Colonic mucosa (tissue), 4 donors: ENCODE measurements at regions not wholly inside any gene's neighbourhood (a gene's known extent, or its start where the extent isn't known, plus 50 kb on each side); places are given as distances from the start of the nearest gene placed in this dataset.
"Not testable (repeated sequence)": the region's sequence is repeated elsewhere in the genome, so short reads cannot be mapped to it uniquely, and the experiment has no call there.

ENCODE experiments used
- DNase-seq: peaks from one replicate; pipeline ENCODE4 v3.0.0-alpha.2; 2020
- H3K27ac ChIP-seq: fragments of 200-600 bp; one replicate; pipeline ENCODE4 v1.8.0; 2021
- H3K27me3 ChIP-seq: fragments of 200-600 bp; one replicate; pipeline ENCODE4 v1.8.0; 2021
- H3K36me3 ChIP-seq: fragments of 200-600 bp; one replicate; pipeline ENCODE4 v1.8.0; 2021
- H3K4me1 ChIP-seq: fragments of 200-600 bp; one replicate; pipeline ENCODE4 v1.8.0; 2021; ENCODE audit warnings: mild to moderate bottlenecking
- H3K4me3 ChIP-seq: fragments of 200-600 bp; one replicate; pipeline ENCODE4 v1.8.0; 2021
- H3K9ac ChIP-seq, 2 donors: one replicate each; pipeline ENCODE4 v1.7.0; 2013; ENCODE audit warnings: control low read depth in 2 of 2, low read depth in 2 of 2, low read length in 2 of 2
- H3K9me3 ChIP-seq: fragments of 200-600 bp; one replicate; pipeline ENCODE4 v1.8.0; 2021
- intact Hi-C: fragments of 100-400 bp; cut with DNase I; formaldehyde crosslinking; loops from one replicate; pipeline ENCODE4 v1.14.1; 2022
- TF ChIP-seq, protein P1 (sequence below): fragments of 200-600 bp; IDR thresholded peaks from one replicate; pipeline ENCODE4 v1.8.0; 2022; ENCODE audit warnings: antibody characterized with exemption, mild to moderate bottlenecking
- donor health status: healthy.
- donor health status: DM: no; HTN: no; CAD: no.
- donor health status: DM: no; HTN: no; CAD: no.

DNA sequence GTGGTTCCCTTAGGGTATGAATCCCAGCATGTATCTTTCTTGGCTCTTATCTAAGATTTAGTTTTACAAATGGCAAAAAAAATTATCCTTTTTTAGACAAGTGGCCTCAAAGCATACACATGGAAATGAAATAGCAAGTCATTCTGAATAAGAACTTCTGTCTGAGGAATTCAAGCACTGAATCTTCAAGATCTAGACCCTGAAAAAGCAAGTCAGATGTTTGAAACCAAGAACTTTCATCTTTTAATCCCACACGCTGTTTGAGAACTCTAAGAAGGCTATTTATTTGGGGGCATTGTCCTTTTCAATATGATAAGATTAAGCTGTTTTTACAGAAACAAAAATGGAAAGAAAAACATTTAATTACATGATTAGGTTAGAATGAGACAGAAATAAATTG is 549.2 kb upstream of the CYLC2 start:
- no peak for DNase-seq
- H3K4me1 ChIP-seq, result no peaks in the 10 kb centered on the region
- H3K27ac ChIP-seq, result no peak overlapping the region
- H3K9me3 ChIP-seq, result no peaks in the 10 kb centered on the region
- no peak overlapping the region for H3K4me3 ChIP-seq
- no peaks in the 10 kb centered on the region for H3K27me3 ChIP-seq
- intact Hi-C loops, result no loop called here
- H3K9ac ChIP-seq, result no peak overlapping the region
- TF ChIP-seq, protein P1, sequence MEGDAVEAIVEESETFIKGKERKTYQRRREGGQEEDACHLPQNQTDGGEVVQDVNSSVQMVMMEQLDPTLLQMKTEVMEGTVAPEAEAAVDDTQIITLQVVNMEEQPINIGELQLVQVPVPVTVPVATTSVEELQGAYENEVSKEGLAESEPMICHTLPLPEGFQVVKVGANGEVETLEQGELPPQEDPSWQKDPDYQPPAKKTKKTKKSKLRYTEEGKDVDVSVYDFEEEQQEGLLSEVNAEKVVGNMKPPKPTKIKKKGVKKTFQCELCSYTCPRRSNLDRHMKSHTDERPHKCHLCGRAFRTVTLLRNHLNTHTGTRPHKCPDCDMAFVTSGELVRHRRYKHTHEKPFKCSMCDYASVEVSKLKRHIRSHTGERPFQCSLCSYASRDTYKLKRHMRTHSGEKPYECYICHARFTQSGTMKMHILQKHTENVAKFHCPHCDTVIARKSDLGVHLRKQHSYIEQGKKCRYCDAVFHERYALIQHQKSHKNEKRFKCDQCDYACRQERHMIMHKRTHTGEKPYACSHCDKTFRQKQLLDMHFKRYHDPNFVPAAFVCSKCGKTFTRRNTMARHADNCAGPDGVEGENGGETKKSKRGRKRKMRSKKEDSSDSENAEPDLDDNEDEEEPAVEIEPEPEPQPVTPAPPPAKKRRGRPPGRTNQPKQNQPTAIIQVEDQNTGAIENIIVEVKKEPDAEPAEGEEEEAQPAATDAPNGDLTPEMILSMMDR, result no peak
- H3K36me3 ChIP-seq, result no peaks in the 10 kb centered on the region

DNA sequence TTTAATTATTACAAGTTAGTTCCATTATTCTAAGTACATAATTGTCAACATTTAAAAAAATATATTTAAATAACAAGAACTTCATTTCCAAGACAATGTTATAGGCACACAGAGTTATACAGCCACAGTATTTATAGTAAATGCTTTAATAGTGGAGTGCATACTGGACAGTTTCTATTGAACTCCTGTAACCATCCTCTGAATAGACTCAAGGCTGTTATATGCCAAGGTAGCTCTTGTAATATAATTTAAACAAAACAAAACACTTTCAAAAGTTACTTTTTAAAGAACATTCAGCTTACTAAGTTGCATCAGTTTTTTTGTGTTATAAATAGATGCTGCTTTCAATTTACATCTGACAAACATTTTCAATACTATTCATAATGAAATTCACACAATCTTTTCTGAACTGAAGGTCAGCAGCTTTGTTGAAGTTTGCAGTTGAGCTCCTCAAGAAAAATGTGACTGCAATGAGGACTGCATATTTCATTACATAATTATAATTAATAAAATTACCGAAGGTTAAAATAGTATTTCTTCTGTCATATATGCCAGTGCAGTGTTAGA is 549.9 kb upstream of the CYLC2 start:
- intact Hi-C loops, result no loop called here
- H3K27me3 ChIP-seq, result no peaks in the 10 kb centered on the region
- H3K4me1 ChIP-seq, result no peaks in the 10 kb centered on the region
- H3K27ac ChIP-seq, result no peak overlapping the region
- no peak overlapping the region for H3K4me3 ChIP-seq
- H3K9ac ChIP-seq, result no peak overlapping the region
- no peak for DNase-seq
- TF ChIP-seq, protein P1, result no peak
- no peaks in the 10 kb centered on the region for H3K36me3 ChIP-seq
- no peaks in the 10 kb centered on the region for H3K9me3 ChIP-seq

DNA sequence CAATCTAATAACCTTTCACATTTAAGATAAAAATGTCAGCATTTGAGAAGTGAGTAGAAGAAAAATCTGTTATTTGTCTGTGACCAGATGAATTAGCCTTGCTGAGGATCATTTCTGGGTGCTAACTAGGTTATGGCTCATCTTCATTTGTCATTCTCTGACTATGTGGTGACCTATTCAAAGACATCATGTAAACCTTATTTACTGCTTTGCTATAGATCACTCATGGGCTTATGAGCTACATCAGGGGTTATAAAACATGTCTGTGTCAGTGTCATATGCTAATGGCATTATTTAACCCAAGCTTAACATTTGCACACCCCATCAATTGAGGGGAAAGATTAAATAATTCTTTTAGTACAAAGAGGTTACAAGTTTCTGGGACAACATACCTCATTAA is 555.5 kb upstream of the CYLC2 start:
- intact Hi-C loops, result no loop called here
- H3K36me3 ChIP-seq, result no peaks in the 10 kb centered on the region
- H3K27me3 ChIP-seq, result no peaks in the 10 kb centered on the region
- H3K27ac ChIP-seq, result no peak overlapping the region
- no peak for DNase-seq
- H3K9ac ChIP-seq, result no peak overlapping the region
- H3K4me1 ChIP-seq, result no peaks in the 10 kb centered on the region
- TF ChIP-seq, protein P1, result no peak
- no peak overlapping the region for H3K4me3 ChIP-seq
- H3K9me3 ChIP-seq, result no peaks in the 10 kb centered on the region

DNA sequence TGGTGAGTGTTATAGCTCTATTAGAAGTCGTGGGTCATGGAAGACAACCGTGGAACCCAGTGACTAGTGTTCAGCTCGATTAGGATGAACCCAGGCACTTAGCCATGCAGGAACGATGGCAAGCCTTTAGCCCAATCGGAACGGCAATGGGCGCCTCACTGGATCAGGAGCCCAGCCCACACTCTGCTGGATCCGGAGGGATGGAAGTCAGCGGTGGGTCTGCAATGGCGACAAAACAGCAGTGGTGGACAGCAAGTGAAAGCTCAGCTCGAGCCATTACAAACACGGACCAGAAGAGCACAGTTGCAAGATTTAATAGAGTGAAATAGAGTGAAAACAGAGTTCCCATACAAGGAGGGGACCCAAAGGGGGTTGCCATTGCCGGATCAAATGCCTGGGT is 558.5 kb upstream of the CYLC2 start:
- H3K9ac ChIP-seq, DNase-seq, intact Hi-C loops, H3K36me3 ChIP-seq, H3K4me1 ChIP-seq, H3K9me3 ChIP-seq, H3K4me3 ChIP-seq, H3K27ac ChIP-seq, H3K27me3 ChIP-seq: not testable (repeated sequence)

DNA sequence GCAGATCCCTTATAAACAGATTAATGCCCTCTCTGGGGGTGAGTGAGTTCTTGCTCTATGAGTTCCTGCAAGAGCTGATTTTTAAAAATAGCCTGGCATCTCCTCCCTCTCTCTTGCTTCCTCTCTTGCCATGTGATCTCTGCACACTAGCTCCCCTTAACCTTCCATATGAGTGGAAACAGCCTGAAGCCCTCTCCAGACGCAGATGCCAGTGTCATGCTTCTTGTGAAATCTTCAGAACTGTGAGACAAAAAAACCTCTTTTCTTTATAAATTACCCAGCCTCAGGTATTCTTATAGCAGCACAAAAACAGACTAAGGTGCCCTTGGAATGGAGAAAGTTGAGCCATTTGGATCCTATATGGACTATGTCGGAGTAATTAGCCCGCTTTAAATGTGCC is 559.7 kb upstream of the CYLC2 start:
- TF ChIP-seq, protein P1, result no peak
- no peaks in the 10 kb centered on the region for H3K4me1 ChIP-seq
- no peak for DNase-seq

DNA sequence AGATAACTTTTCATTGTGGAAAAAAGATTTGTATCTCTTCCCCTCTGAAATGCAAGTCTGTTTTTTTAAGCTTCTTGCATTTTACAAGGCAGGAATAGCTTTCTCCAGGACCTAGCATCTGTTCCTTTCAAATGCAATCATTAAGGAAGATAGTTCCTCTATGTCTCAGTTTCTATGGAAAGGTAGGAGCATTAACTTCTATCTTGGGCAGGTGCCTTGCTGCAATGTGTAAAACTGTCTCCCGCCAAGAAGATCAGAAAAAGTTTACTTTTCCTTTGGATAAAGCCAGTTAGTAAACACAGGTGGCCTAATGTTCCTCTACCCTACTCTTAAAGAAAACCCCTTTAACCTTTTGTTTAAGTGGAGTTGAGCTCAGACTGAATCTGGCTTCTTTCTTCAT is 560.6 kb upstream of the CYLC2 start:
- no peak for DNase-seq
- H3K9me3 ChIP-seq, result no peaks in the 10 kb centered on the region
- H3K27ac ChIP-seq, result no peak overlapping the region
- intact Hi-C loops, result no loop called here
- no peaks in the 10 kb centered on the region for H3K4me1 ChIP-seq
- TF ChIP-seq, protein P1, result no peak
- no peak overlapping the region for H3K9ac ChIP-seq
- H3K27me3 ChIP-seq, result no peaks in the 10 kb centered on the region
- no peak overlapping the region for H3K4me3 ChIP-seq
- H3K36me3 ChIP-seq, result no peaks in the 10 kb centered on the region

More for the DNA sequence above, 559.7 kb upstream of the CYLC2 start:
- Histone ChIP-seq H3K27ac (no peak overlapping the region), H3K9ac (no peak overlapping the region), H3K36me3 (no peaks in the 10 kb centered on the region), H3K27me3 (no peaks in the 10 kb centered on the region), H3K9me3 (no peaks in the 10 kb centered on the region), H3K4me3 (no peak overlapping the region)
- intact Hi-C loops, result no loop called here
